WTC11 (cell line): ENCODE measurements at regions not wholly inside any gene's neighbourhood (a gene's known extent, or its start where the extent isn't known, plus 50 kb on each side); places are given as distances from the start of the nearest gene placed in this dataset.

Source experiments
- RORB ChIP-seq: fragments of 250-450 bp; sonication (Bioruptor Pico); IDR thresholded peaks from 2 replicates; pipeline ENCODE4 v1.9.0; 2021; ENCODE audit warnings: mild to moderate bottlenecking
- TF ChIP-seq, protein P1 (sequence below): sonication (generic); formaldehyde crosslinking; conservative IDR thresholded peaks from 2 replicates; pipeline ENCODE4 v1.8.1; 2023; ENCODE audit warnings: mild to moderate bottlenecking, low read depth, missing genetic modification reagents, moderate library complexity
- TF ChIP-seq, protein P2 (sequence below): fragments of 200-600 bp; IDR thresholded peaks from 2 replicates; pipeline ENCODE4 v1.8.0; 2022; ENCODE audit warnings: antibody characterized with exemption
- TF ChIP-seq, protein P3 (sequence below): sonication (generic); formaldehyde crosslinking; IDR thresholded peaks from 2 replicates; pipeline ENCODE4 v1.8.1; 2022; ENCODE audit warnings: low read depth, missing genetic modification reagents, borderline replicate concordance
- TF ChIP-seq, protein P4 (sequence below): sonication (generic); formaldehyde crosslinking; IDR thresholded peaks from 2 replicates; pipeline ENCODE4 v1.8.0; 2022; ENCODE audit warnings: mild to moderate bottlenecking, missing genetic modification reagents

DNA sequence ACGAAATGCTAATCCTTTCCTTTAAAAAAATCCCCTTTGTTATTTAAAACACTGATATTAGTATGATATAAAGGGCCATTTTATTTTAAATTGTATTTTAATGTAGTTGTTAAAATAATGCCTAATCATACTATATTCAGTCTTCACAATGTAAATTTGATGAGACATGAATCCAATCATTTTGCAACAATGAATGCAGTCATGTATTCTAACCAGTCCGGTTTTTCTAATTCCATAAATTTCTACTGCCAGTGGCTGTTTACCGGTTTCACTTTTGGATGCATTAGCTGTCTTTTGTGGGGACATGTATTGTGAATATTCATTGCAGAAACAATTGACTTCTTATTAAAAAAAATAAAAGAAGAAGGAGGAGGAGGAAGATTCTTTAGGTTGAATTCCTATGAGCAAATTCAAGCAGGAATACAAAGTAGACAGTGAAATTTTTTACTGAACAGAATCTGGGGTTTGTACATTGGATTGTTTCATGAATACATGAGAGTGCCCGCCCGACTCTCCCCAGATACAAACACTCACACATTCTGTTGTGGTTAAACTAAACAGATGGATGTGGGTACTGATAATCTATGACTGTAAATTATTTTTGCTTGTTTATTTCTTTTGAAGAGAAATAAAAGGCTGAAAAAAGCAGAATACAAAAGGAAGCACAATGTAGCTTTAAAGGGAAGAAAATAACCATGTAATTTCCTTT is 624.8 kb upstream of the PTBP2 start:
- TF ChIP-seq, protein P1, sequence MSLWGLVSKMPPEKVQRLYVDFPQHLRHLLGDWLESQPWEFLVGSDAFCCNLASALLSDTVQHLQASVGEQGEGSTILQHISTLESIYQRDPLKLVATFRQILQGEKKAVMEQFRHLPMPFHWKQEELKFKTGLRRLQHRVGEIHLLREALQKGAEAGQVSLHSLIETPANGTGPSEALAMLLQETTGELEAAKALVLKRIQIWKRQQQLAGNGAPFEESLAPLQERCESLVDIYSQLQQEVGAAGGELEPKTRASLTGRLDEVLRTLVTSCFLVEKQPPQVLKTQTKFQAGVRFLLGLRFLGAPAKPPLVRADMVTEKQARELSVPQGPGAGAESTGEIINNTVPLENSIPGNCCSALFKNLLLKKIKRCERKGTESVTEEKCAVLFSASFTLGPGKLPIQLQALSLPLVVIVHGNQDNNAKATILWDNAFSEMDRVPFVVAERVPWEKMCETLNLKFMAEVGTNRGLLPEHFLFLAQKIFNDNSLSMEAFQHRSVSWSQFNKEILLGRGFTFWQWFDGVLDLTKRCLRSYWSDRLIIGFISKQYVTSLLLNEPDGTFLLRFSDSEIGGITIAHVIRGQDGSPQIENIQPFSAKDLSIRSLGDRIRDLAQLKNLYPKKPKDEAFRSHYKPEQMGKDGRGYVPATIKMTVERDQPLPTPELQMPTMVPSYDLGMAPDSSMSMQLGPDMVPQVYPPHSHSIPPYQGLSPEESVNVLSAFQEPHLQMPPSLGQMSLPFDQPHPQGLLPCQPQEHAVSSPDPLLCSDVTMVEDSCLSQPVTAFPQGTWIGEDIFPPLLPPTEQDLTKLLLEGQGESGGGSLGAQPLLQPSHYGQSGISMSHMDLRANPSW (CRISPR knock-in tag), result no peak
- TF ChIP-seq, protein P2, sequence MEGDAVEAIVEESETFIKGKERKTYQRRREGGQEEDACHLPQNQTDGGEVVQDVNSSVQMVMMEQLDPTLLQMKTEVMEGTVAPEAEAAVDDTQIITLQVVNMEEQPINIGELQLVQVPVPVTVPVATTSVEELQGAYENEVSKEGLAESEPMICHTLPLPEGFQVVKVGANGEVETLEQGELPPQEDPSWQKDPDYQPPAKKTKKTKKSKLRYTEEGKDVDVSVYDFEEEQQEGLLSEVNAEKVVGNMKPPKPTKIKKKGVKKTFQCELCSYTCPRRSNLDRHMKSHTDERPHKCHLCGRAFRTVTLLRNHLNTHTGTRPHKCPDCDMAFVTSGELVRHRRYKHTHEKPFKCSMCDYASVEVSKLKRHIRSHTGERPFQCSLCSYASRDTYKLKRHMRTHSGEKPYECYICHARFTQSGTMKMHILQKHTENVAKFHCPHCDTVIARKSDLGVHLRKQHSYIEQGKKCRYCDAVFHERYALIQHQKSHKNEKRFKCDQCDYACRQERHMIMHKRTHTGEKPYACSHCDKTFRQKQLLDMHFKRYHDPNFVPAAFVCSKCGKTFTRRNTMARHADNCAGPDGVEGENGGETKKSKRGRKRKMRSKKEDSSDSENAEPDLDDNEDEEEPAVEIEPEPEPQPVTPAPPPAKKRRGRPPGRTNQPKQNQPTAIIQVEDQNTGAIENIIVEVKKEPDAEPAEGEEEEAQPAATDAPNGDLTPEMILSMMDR, result no peak
- TF ChIP-seq, protein P3, sequence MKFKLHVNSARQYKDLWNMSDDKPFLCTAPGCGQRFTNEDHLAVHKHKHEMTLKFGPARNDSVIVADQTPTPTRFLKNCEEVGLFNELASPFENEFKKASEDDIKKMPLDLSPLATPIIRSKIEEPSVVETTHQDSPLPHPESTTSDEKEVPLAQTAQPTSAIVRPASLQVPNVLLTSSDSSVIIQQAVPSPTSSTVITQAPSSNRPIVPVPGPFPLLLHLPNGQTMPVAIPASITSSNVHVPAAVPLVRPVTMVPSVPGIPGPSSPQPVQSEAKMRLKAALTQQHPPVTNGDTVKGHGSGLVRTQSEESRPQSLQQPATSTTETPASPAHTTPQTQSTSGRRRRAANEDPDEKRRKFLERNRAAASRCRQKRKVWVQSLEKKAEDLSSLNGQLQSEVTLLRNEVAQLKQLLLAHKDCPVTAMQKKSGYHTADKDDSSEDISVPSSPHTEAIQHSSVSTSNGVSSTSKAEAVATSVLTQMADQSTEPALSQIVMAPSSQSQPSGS (CRISPR knock-in tag), result no peak
- TF ChIP-seq, protein P4, sequence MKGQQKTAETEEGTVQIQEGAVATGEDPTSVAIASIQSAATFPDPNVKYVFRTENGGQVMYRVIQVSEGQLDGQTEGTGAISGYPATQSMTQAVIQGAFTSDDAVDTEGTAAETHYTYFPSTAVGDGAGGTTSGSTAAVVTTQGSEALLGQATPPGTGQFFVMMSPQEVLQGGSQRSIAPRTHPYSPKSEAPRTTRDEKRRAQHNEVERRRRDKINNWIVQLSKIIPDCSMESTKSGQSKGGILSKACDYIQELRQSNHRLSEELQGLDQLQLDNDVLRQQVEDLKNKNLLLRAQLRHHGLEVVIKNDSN (CRISPR knock-in tag), result no peak
- no peak for TF ChIP-seq RORB (CRISPR knock-in tag)
